ENCODE measurements at regions not wholly inside any gene's neighbourhood (a gene's known extent, or its start where the extent isn't known, plus 50 kb on each side); places are given as distances from the start of the nearest gene placed in this dataset.

DNA sequence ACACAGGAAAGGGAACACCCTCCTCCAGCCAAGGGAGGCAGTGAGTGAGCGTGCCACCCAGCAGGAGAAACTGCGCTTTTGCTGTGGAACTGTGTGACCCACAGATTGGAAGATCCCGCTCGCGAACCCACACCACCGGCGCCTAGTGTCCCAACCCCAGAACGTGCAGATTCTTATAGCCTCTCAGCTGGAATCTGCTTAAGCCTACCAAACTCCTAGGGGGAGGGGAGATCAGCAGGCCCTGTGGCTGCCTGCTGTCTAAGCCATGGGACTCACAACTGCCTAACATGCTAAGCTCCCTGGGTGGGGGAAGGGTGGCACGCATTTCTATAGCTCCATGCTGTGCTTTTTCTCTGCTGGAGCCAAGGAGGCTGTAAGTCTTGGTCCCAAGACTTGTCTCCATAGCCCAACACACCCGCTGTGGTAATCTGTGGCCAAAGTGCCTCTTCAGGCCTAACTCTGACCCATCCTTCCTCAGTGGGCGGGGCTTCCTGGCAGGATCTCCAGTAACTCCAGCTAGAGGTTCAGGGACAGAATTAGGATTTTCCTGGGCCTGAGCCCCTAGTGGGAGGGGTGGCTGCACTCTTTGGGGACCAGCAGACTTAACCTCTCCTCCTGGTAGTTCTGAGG, 485.0 kb downstream of the TAF11L14 start:
- no peak for ATAC-seq (ENCODE audit: insufficient read depth, low read depth)

DNA sequence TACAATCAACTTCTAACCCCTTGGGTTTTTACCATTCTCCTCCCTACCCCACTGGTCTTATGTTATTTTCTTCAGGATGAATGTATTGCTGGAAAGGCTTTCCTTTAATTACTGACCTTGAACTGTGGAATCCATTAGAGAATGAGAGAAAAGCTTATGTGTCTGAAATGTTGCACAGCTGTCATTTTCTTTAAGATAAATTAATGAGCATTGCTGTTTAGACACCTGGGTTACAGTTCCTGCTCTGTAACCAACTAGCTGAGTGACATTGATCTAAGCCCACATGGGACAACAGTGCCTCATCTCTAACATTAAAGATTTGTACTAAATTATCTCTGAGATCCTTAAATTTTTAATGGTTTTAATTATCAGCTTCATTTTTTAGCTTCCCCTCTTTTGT, 507.0 kb downstream of the TAF11L14 start:
- Histone ChIP-seq H4K20me1 (ENCODE audit: insufficient read depth, low read length) (no peaks in the 10 kb centered on the region), H3K4me2 (ENCODE audit: insufficient read depth, low read length) (no peak overlapping the region), H3K4me3 (ENCODE audit: low read depth in 1 of 2, low read length in 2 of 2) (no peak overlapping the region), H3K9ac (ENCODE audit: low read depth, low read length) (no peak overlapping the region), H3K27me3 (ENCODE audit: insufficient read depth, low read length, poor library complexity) (no peaks in the 10 kb centered on the region), H2AFZ (ENCODE audit: low read depth, low read length) (no peak overlapping the region), H3K27ac (ENCODE audit: low read length) (no peak overlapping the region), H3K36me3 (ENCODE audit: insufficient read depth, low read length) (no peaks in the 10 kb centered on the region), H3K79me2 (ENCODE audit: insufficient read depth, low read length) (no peaks in the 10 kb centered on the region), H3K4me1 (ENCODE audit: insufficient read depth, low read length) (no peaks in the 10 kb centered on the region), H3K9me3 (ENCODE audit: insufficient read depth, low read length, severe bottlenecking) (peaks cover 5% of the 10 kb centered on the region)
- TF ChIP-seq EZH2 (IDR thresholded peaks at IDR 0.05; ENCODE audit: borderline replicate concordance, low read depth, low read length, severe bottlenecking), result no peak
- TF ChIP-seq, protein P1, sequence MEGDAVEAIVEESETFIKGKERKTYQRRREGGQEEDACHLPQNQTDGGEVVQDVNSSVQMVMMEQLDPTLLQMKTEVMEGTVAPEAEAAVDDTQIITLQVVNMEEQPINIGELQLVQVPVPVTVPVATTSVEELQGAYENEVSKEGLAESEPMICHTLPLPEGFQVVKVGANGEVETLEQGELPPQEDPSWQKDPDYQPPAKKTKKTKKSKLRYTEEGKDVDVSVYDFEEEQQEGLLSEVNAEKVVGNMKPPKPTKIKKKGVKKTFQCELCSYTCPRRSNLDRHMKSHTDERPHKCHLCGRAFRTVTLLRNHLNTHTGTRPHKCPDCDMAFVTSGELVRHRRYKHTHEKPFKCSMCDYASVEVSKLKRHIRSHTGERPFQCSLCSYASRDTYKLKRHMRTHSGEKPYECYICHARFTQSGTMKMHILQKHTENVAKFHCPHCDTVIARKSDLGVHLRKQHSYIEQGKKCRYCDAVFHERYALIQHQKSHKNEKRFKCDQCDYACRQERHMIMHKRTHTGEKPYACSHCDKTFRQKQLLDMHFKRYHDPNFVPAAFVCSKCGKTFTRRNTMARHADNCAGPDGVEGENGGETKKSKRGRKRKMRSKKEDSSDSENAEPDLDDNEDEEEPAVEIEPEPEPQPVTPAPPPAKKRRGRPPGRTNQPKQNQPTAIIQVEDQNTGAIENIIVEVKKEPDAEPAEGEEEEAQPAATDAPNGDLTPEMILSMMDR (IDR thresholded peaks at IDR 0.05; ENCODE audit: borderline replicate concordance, extremely low read depth, low read length, poor library complexity, severe bottlenecking), result no peak
- ATAC-seq (ENCODE audit: insufficient read depth, low read depth), result no peak
- DNase-seq, result no peak

More for the DNA sequence above, 485.0 kb downstream of the TAF11L14 start:
- no peak overlapping the region for H3K27ac ChIP-seq (ENCODE audit: low read length)
- no peaks in the 10 kb centered on the region for H4K20me1 ChIP-seq (ENCODE audit: insufficient read depth, low read length)
- no peak overlapping the region for H3K4me3 ChIP-seq (ENCODE audit: low read depth in 1 of 2, low read length in 2 of 2)
- H3K4me1 ChIP-seq (ENCODE audit: insufficient read depth, low read length), result no peaks in the 10 kb centered on the region
- no peaks in the 10 kb centered on the region for H3K36me3 ChIP-seq (ENCODE audit: insufficient read depth, low read length)
- no peak overlapping the region for H2AFZ ChIP-seq (ENCODE audit: low read depth, low read length)
- TF ChIP-seq EZH2 (IDR thresholded peaks at IDR 0.05; ENCODE audit: borderline replicate concordance, low read depth, low read length, severe bottlenecking), result no peak
- TF ChIP-seq, protein P1 (IDR thresholded peaks at IDR 0.05; ENCODE audit: borderline replicate concordance, extremely low read depth, low read length, poor library complexity, severe bottlenecking), result no peak
- DNase-seq, result no peak
- H3K4me2 ChIP-seq (ENCODE audit: insufficient read depth, low read length), result no peak overlapping the region
- no peaks in the 10 kb centered on the region for H3K79me2 ChIP-seq (ENCODE audit: insufficient read depth, low read length)
- H3K9me3 ChIP-seq (ENCODE audit: insufficient read depth, low read length, severe bottlenecking), result peaks cover 4% of the 10 kb centered on the region
- H3K9ac ChIP-seq (ENCODE audit: low read depth, low read length), result no peak overlapping the region
- no peaks in the 10 kb centered on the region for H3K27me3 ChIP-seq (ENCODE audit: insufficient read depth, low read length, poor library complexity)

DNA sequence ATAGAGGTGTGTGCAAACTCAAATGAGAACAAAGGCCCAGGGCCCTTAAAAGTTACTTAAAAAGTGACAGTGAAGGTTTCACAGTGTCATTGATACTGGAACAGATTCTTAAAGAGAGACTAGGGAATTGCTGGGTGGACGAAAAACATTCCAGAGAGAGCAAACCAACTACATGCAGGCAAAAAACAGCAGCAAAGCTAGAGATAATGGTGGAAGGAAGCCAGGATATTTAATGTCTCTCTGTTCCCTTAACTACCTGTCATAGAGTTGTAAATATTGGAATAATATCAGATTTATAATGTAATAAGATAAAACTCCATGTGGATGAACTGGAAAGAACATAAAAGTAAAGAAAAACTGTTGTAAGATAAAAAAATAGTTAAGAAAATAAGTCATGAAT, 508.6 kb downstream of the TAF11L14 start:
- no peak overlapping the region for H3K4me2 ChIP-seq (ENCODE audit: insufficient read depth, low read length)
- no peak overlapping the region for H2AFZ ChIP-seq (ENCODE audit: low read depth, low read length)
- peaks cover 5% of the 10 kb centered on the region for H3K9me3 ChIP-seq (ENCODE audit: insufficient read depth, low read length, severe bottlenecking)
- no peak for DNase-seq
- H3K27me3 ChIP-seq (ENCODE audit: insufficient read depth, low read length, poor library complexity), result no peaks in the 10 kb centered on the region
- no peak overlapping the region for H3K9ac ChIP-seq (ENCODE audit: low read depth, low read length)
- H3K4me1 ChIP-seq (ENCODE audit: insufficient read depth, low read length), result no peaks in the 10 kb centered on the region
- no peaks in the 10 kb centered on the region for H3K36me3 ChIP-seq (ENCODE audit: insufficient read depth, low read length)
- no peak overlapping the region for H3K27ac ChIP-seq (ENCODE audit: low read length)
- TF ChIP-seq, protein P1 (IDR thresholded peaks at IDR 0.05; ENCODE audit: borderline replicate concordance, extremely low read depth, low read length, poor library complexity, severe bottlenecking), result no peak
- TF ChIP-seq EZH2 (IDR thresholded peaks at IDR 0.05; ENCODE audit: borderline replicate concordance, low read depth, low read length, severe bottlenecking), result no peak
- H3K4me3 ChIP-seq (ENCODE audit: low read depth in 1 of 2, low read length in 2 of 2), result no peak overlapping the region
- ATAC-seq (ENCODE audit: insufficient read depth, low read depth), result no peak
- no peaks in the 10 kb centered on the region for H4K20me1 ChIP-seq (ENCODE audit: insufficient read depth, low read length)
- no peaks in the 10 kb centered on the region for H3K79me2 ChIP-seq (ENCODE audit: insufficient read depth, low read length)

Measured in DND-41 (cell line).